HPDE6-E6E7 (cell line): ENCODE measurements at regions not wholly inside any gene's neighbourhood (a gene's known extent, or its start where the extent isn't known, plus 50 kb on each side); places are given as distances from the start of the nearest gene placed in this dataset.

Experiments used
- DNase-seq: peaks from one replicate; pipeline ENCODE4 v3.0.0; 2011; ENCODE audit warnings: missing footprints; ENCODE audit errors: extremely low spot score

- DNase-seq, result no peak
Observed at GRCh38 chr2:10183146-10183675, 60.7 kb downstream of the RRM2 start.

- no peak for DNase-seq
Observed at GRCh38 chr2:10184421-10184820, 61.9 kb downstream of the RRM2 start.

GRCh38 chr2:10185046-10185445 is 62.5 kb downstream of the RRM2 start:
- DNase-seq, result no peak

GRCh38 chr2:10185755-10186154 is 63.2 kb downstream of the RRM2 start:
- no peak for DNase-seq

- DNase-seq, result no peak
Observed at GRCh38 chr2:10186868-10187535, 64.5 kb downstream of the RRM2 start.

GRCh38 chr2:10187661-10188060 is 65.1 kb downstream of the RRM2 start:
- no peak for DNase-seq

- no peak for DNase-seq
Observed at GRCh38 chr2:10188211-10188610, 65.7 kb downstream of the RRM2 start.

GRCh38 chr2:10188729-10189305 is 66.3 kb downstream of the RRM2 start:
- DNase-seq, result no peak

- no peak for DNase-seq
Observed at GRCh38 chr2:10190255-10190654, 67.7 kb downstream of the RRM2 start.

- no peak for DNase-seq
Observed at GRCh38 chr2:10190737-10191532, 68.4 kb downstream of the RRM2 start.

- DNase-seq, result no peak
Observed at GRCh38 chr2:10191554-10191953, 69.0 kb downstream of the RRM2 start.

- DNase-seq, result no peak
Observed at GRCh38 chr2:10192392-10193015, 70.0 kb downstream of the RRM2 start.

- DNase-seq, result no peak
Observed at GRCh38 chr2:10193276-10193795, 70.8 kb downstream of the RRM2 start.

GRCh38 chr2:10193851-10194820 is 71.6 kb downstream of the RRM2 start:
- no peak for DNase-seq

GRCh38 chr2:10195278-10196109 is 73.0 kb downstream of the RRM2 start:
- no peak for DNase-seq

GRCh38 chr2:10196110-10196892 is 73.8 kb downstream of the RRM2 start:
- no peak for DNase-seq

- DNase-seq, result no peak
Observed at GRCh38 chr2:10196948-10197696, 74.6 kb downstream of the RRM2 start.

GRCh38 chr2:10197697-10198076 is 75.1 kb downstream of the RRM2 start:
- no peak for DNase-seq
